PC-3 (cell line): ENCODE measurements at regions not wholly inside any gene's neighbourhood (a gene's known extent, or its start where the extent isn't known, plus 50 kb on each side); places are given as distances from the start of the nearest gene placed in this dataset.
A peak's percentile ranks its signal among the peaks of the same experiment; 100 is the strongest.

Experiments
- ATAC-seq: fragments of 200-7000 bp; cut with Tn5 transposase; 2 replicates; pipeline ENCODE4 v1.9.1; 2020; ENCODE audit warnings: mild to moderate bottlenecking, moderate library complexity
- BruUV-seq: library from RNA; stranded (reverse); fragments of 400-500 nt; replicated peaks from 2 replicates; lab custom pipeline; 2021; lab: Mats Ljungman, UMichigan
- CTCF ChIA-PET: fragments of 300-600 bp; sonication (Branson Sonifier 250); formaldehyde crosslinking; loops from one replicate; lab custom pipeline; 2022; ENCODE audit warnings: antibody characterized with exemption; lab: Charles Lee
- POLR2A ChIA-PET: fragments of 300-600 bp; sonication (Branson Sonifier 250); formaldehyde crosslinking; loops from one replicate; lab custom pipeline; 2022; ENCODE audit warnings: antibody characterized with exemption; ENCODE audit not compliant: unreplicated experiment; lab: Charles Lee
- DNase-seq: peaks from one replicate; pipeline ENCODE4 v3.0.0-alpha.2; 2015
- H2AFZ ChIP-seq: fragments of 300-600 bp; sonication (generic); 2 replicates; pipeline ENCODE4 v1.6.0; 2016; ENCODE audit warnings: antibody characterized with exemption, low read length
- H3F3A ChIP-seq: fragments of 300-600 bp; sonication (generic); one replicate; pipeline ENCODE4 v1.6.0; 2017; ENCODE audit warnings: antibody characterized with exemption, low read length, control low read depth, mild to moderate bottlenecking; ENCODE audit not compliant: unreplicated experiment
- H3K27ac ChIP-seq: fragments of 300-600 bp; sonication (generic); 2 replicates; pipeline ENCODE4 v1.5.1; 2016; ENCODE audit warnings: mild to moderate bottlenecking, low read length
- H3K27me3 ChIP-seq: fragments of 300-600 bp; sonication (generic); 2 replicates; pipeline ENCODE4 v1.6.1; 2016; ENCODE audit warnings: low read length, mixed read lengths
- H3K36me3 ChIP-seq: fragments of 300-600 bp; sonication (generic); 2 replicates; pipeline ENCODE4 v1.6.1; 2016; ENCODE audit warnings: low read depth, mixed run types, low read length, mixed read lengths
- H3K4me1 ChIP-seq: fragments of 300-600 bp; sonication (generic); 2 replicates; pipeline ENCODE4 v1.5.1; 2016; ENCODE audit warnings: low read length; ENCODE audit not compliant: insufficient read depth
- H3K4me2 ChIP-seq: fragments of 300-600 bp; sonication (generic); 2 replicates; pipeline ENCODE4 v1.6.0; 2016; ENCODE audit warnings: low read length
- H3K4me3 ChIP-seq: fragments of 300-600 bp; sonication (generic); 2 replicates; pipeline ENCODE4 v1.5.1; 2016; ENCODE audit warnings: mild to moderate bottlenecking, low read length, mixed read lengths
- H3K79me2 ChIP-seq: fragments of 300-600 bp; sonication (generic); 2 replicates; pipeline ENCODE4 v1.6.1; 2017; ENCODE audit warnings: low read length, mixed read lengths
- H3K9ac ChIP-seq: fragments of 300-600 bp; sonication (generic); 2 replicates; pipeline ENCODE4 v1.6.0; 2016; ENCODE audit warnings: mild to moderate bottlenecking, low read length
- H3K9me2 ChIP-seq: fragments of 300-600 bp; sonication (generic); replicated peaks from 2 replicates; pipeline ENCODE4 v1.6.1; 2016; ENCODE audit warnings: mixed run types, low read length, mixed read lengths
- H3K9me3 ChIP-seq: fragments of 300-600 bp; sonication (generic); 2 replicates; pipeline ENCODE4 v1.6.1; 2016; ENCODE audit warnings: low read length, mixed read lengths
- H4K20me1 ChIP-seq: fragments of 300-600 bp; sonication (generic); 2 replicates; pipeline ENCODE4 v1.6.1; 2016; ENCODE audit warnings: low read length, mixed read lengths
- CTCF ChIP-seq: fragments of 300-600 bp; sonication (generic); conservative IDR thresholded peaks from 2 replicates; pipeline ENCODE4 v1.5.1; 2017; ENCODE audit warnings: antibody characterized with exemption, low read depth, mild to moderate bottlenecking, low read length
- EZH2 ChIP-seq: fragments of 300-600 bp; sonication (generic); IDR thresholded peaks from one replicate; pipeline ENCODE4 v1.6.1; 2017; ENCODE audit warnings: antibody characterized with exemption, mild to moderate bottlenecking, low read length; ENCODE audit not compliant: unreplicated experiment
- EZH2phosphoT487 ChIP-seq: fragments of 300-600 bp; sonication (generic); IDR thresholded peaks from 2 replicates; pipeline ENCODE4 v1.6.1; 2018; ENCODE audit warnings: mild to moderate bottlenecking, antibody characterized with exemption, low read length, borderline replicate concordance
- intact Hi-C: fragments of 100-400 bp; cut with micrococcal nuclease; formaldehyde crosslinking; loops from 2 replicates; pipeline ENCODE4 v1.9.0; 2023

GRCh38 chr6:1024587-1024986 lies 287.3 kb upstream of the FOXQ1 start:
- Histone ChIP-seq H3F3A (no peaks in the 10 kb centered on the region), H3K27me3 (peaks cover 66% of the 10 kb centered on the region), H3K9me2 (no peaks in the 10 kb centered on the region), H3K4me1 (no peaks in the 10 kb centered on the region), H4K20me1 (no peaks in the 10 kb centered on the region), H3K9me3 (no peaks in the 10 kb centered on the region), H2AFZ (no peak overlapping the region), H3K36me3 (no peaks in the 10 kb centered on the region), H3K27ac (no peak overlapping the region), H3K79me2 (no peaks in the 10 kb centered on the region), H3K4me2 (no peak overlapping the region), H3K4me3 (no peak overlapping the region), H3K9ac (no peak overlapping the region)
- no peak for ATAC-seq
- TF ChIP-seq CTCF (no peak), EZH2 (no peak), EZH2phosphoT487 (no peak)
- peak; percentile 25 for DNase-seq
- POLR2A ChIA-PET = no interaction called here
- no TSS peak for BruUV-seq
- intact Hi-C loops = no loop called here
- CTCF ChIA-PET = no interaction called here

- H3K4me3 ChIP-seq = no peak overlapping the region
- no peaks in the 10 kb centered on the region for H4K20me1 ChIP-seq
- POLR2A ChIA-PET = no interaction called here
- DNase-seq (no peak), ATAC-seq (no peak)
- H3K9ac ChIP-seq = no peak overlapping the region
- CTCF ChIA-PET = no interaction called here
- intact Hi-C loops = no loop called here
- no peak for TF ChIP-seq CTCF
- TF ChIP-seq EZH2 = no peak
- no peak for TF ChIP-seq EZH2phosphoT487
- H3K36me3 ChIP-seq = no peaks in the 10 kb centered on the region
- H3K9me2 ChIP-seq = no peaks in the 10 kb centered on the region
- H2AFZ ChIP-seq = no peak overlapping the region
- no peak overlapping the region for H3K4me2 ChIP-seq
- no peaks in the 10 kb centered on the region for H3K9me3 ChIP-seq
- no peak overlapping the region for H3K27ac ChIP-seq
- no peaks in the 10 kb centered on the region for H3F3A ChIP-seq
- peaks cover 66% of the 10 kb centered on the region for H3K27me3 ChIP-seq
- no peaks in the 10 kb centered on the region for H3K79me2 ChIP-seq
- BruUV-seq = no TSS peak
- no peaks in the 10 kb centered on the region for H3K4me1 ChIP-seq
These were observed 287.7 kb upstream of the FOXQ1 start for GRCh38 chr6:1024161-1024560.

GRCh38 chr6:1023229-1023628 lies 288.7 kb upstream of the FOXQ1 start:
- ATAC-seq (no peak), DNase-seq (no peak)
- ChIA-PET CTCF (no interaction called here), POLR2A (no interaction called here)
- H3K4me1 ChIP-seq = no peaks in the 10 kb centered on the region
- no peaks in the 10 kb centered on the region for H3F3A ChIP-seq
- TF ChIP-seq EZH2phosphoT487 = no peak
- TF ChIP-seq EZH2 = no peak
- no peak for TF ChIP-seq CTCF
- H4K20me1 ChIP-seq = no peaks in the 10 kb centered on the region
- no peaks in the 10 kb centered on the region for H3K9me3 ChIP-seq
- no peaks in the 10 kb centered on the region for H3K9me2 ChIP-seq
- no peak overlapping the region for H3K27ac ChIP-seq
- intact Hi-C loops = no loop called here
- no peaks in the 10 kb centered on the region for H3K79me2 ChIP-seq
- no peak overlapping the region for H2AFZ ChIP-seq
- H3K4me2 ChIP-seq = no peak overlapping the region
- no peak overlapping the region for H3K9ac ChIP-seq
- no TSS peak for BruUV-seq
- H3K36me3 ChIP-seq = no peaks in the 10 kb centered on the region
- H3K27me3 ChIP-seq = peaks cover 66% of the 10 kb centered on the region
- H3K4me3 ChIP-seq = no peak overlapping the region
